HG03045 (cell line): ENCODE measurements at regions not wholly inside any gene's neighbourhood (a gene's known extent, or its start where the extent isn't known, plus 50 kb on each side); places are given as distances from the start of the nearest gene placed in this dataset.
A peak's percentile ranks its signal among the peaks of the same experiment; 100 is the strongest.
"Not testable (repeated sequence)": the region's sequence is repeated elsewhere in the genome, so short reads cannot be mapped to it uniquely, and the experiment has no call there.

Experiments
- ATAC-seq: cut with Tn5 transposase; IDR thresholded peaks from one replicate; pipeline ENCODE4 v1.9.1; 2021; ENCODE audit warnings: mild to moderate bottlenecking, moderate library complexity; ENCODE audit not compliant: unreplicated experiment

DNA sequence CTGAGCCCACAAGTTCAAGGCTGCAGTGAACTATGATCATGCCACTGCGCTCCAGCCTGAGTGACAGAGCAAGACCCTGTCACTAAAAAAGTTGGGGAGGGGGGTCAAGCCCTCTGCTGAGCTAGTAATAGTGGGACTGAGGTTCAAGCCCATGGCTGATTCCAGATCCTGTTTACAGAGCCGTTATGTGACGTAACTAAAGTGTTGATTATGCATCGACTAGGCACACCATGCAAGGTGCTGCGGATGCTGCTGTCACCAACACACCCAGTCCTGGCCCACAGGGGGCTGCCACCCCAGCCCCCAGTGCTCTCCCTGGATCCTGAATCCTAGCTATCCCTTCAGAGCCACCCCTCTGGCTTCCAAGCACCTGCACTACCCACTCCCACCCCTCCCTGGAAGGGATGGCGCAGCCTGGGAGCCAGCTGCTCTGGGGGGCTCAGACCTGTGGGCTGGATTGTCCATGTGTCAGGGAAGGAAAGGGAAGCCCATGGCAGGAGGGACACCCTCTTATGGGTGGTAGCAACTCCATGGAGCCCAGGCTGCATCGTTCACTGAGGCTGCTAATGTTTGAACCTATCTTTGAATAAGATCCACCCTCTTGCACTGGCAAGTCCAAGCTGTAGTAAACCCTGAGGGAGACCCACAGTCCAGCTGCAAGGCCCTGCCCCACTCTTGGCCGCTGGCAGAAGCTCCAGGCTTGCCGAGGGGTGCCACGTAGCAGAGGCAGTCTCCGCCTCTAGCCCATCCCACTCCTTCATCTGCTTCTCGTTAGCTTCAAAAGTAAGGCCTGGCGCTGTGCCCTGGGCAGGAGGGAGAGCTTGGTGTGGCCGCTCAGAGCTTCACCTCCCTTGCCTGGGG lies 95.0 kb downstream of the SNX5 start:
- ATAC-seq, result peak; percentile 45

DNA sequence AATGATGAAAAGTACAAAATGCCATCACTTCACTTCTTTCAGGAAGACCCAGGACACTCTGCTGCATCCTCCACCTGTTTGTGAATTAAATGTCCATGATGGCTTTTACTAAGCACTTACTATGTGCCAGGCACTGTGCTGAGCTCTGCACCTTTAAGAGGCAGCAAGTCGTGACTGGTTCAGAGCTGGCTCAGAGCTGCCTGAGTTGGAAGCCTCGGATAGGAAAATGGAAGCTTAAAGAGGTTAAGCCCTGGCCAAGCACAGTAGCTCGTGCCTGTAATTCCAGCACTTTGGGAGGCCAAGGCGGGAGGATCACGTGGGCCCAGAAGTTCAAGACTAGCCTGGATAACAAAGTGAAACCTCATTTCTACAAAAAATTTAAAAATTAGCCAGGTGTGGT lies 95.6 kb downstream of the SNX5 start:
- ATAC-seq, result no peak

DNA sequence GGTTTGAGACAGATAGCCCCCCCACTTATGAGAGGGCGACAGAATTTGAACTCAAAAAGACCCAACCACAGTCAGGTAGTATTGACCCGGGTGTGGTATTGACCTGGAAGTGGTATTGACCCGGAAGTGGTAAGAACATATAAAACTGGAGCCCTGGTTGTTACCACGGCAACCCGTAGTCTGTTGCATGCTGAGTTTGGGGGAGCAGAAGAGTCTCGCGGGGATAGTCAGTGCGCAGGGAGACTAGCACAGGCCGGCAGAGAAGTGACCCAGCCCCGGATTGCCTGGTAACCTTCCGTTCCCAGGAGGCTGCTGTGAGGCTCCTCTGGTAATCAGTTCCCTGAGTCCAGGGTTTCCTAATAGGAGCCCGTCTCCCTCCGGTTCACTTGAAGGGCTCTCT lies 96.2 kb downstream of the SNX5 start:
- ATAC-seq, result no peak

DNA sequence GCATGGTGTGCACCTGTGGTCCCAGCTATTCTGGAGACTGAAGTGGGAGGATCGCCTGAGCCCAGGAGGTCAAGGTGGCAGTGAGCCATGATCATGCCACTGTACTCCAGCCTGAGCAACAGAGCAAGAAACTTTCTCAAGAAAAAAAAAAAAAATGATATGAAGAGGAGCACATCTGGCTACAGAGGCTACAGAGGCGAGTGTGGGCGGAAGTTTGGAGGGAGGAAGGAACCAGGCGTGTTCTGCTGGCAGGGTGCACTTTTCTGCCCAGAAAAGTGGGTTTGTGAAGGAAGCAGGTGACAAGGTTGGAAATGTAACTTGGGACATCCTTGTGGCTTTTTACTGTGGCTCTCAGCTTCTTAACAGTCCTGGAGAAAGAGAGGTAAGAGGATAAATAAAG lies 96.7 kb downstream of the SNX5 start:
- no peak for ATAC-seq

DNA sequence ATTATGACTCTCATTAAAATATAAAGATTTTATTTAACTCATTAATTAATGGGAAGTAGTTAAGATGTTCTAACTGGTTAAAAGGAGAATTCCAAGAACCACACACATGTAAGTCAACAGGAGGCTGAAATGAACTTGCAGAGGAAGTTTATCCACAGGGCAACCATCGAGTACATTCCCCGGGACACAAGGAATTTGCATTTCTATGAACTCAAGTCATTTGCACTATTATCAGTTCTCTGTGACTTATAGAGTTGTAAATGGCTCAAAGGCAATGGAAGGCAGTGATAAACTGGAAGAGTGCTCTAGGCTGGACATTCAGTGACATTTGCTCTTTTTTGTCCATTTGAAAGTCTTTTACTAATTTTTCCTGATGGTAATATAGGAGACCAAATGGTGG lies 97.4 kb downstream of the SNX5 start:
- ATAC-seq, result no peak

DNA sequence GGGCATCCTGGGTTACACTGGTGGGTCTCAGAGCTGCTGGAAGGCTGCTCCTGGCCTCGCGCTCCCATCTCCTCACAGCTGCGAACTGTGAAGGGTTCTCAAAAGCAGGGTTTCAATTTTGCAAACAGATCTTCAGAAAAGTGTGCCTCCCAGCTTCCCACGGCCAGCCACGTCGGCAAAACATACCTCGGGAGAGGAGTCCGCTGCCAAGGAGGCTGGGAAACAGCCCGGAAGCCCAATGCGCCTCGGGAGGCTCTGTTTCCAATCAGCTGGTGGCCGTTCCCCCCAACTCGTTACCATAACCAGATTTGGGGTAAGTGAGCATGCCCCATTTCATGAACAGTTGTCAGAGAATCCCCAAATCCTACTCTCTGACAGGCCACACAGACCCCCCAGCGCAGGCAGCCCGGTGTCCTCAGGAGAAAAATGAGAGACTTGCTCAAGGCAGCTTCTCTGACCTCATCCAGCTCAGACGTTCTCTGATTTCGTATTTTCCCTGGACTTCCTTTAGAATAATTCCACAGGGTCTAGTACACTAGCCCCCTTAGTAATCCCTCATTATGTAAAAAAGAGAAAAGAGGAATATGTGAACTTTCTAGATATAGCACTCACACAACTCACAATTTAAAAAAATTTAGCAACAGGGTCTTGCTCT lies 98.4 kb downstream of the SNX5 start:
- no peak for ATAC-seq

DNA sequence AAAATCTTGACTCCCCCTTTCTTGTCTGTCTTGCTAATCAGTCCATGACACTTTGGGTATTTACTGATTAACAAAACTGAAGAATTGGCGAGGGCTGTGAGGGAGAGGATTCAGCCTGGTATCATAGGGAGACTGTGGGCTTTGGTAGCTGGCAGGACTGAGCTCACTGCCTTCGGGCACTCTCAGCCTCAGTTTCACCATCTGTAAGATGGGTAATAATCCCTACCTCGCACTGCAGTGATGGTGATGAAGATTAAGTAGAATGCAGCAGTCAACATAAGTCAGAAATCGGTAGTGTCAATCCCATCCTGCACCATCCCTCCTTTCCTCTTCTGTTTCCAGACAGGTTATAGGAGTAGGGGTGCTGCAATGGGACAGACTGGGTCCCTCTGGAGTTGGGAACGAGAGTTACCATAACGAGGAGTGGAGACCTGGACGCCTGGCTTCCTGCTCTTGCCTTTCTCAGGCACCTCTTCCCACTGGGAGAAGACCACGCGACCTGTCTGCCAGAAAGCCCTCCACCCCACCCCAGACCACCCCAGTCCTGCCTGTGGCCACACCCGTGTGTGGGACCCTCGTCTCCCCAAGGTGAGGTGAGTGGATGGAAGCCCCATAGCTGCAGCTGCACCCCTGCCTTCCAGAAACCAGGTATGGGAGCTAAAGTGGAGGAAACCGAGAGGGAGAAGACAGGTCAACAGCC lies 99.1 kb downstream of the SNX5 start:
- ATAC-seq, result no peak

DNA sequence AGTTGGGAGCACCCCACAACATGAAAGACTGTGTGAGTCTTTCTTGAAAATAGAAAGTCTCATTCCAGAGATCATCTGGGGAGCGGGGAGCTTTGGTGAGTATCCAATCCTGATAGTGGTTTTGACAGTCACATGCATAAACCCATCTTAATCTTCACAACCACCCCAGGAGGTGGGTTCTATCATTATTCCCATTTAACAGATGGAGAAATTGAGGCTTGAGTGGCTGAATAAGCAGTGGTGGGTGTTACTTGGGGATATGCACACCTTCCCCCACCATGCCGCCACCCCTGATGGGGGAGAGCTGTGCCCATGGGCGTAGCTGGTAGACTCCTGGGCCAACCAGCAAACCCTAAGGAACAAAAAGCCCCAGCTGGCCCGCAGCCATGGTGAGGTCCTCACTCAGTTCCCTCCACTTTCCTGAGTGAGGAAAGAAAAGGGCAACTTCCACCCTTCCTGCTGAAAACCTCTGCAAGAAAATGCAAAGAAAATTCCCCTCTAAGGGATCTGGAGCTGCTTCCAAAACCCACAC lies 99.8 kb downstream of the SNX5 start:
- no peak for ATAC-seq

DNA sequence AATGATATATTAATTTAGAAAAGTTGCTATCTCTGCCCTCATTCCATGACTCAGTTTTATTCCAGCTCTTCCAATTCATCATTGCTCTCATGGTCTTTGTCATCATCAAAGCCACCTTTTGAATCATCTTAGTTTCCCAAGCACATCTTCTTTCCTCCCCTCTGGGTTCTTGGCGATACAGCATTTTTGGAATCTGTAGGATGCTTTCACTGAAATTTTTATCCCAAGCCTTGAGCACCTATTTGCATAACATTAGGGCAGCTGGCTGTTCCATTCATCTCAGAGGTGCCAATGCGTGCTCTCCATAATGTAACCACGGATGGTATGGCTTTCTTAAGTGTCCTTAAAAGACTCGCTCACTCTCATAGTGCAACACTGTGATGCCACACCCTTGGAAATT lies 100.4 kb downstream of the SNX5 start:
- no peak for ATAC-seq

DNA sequence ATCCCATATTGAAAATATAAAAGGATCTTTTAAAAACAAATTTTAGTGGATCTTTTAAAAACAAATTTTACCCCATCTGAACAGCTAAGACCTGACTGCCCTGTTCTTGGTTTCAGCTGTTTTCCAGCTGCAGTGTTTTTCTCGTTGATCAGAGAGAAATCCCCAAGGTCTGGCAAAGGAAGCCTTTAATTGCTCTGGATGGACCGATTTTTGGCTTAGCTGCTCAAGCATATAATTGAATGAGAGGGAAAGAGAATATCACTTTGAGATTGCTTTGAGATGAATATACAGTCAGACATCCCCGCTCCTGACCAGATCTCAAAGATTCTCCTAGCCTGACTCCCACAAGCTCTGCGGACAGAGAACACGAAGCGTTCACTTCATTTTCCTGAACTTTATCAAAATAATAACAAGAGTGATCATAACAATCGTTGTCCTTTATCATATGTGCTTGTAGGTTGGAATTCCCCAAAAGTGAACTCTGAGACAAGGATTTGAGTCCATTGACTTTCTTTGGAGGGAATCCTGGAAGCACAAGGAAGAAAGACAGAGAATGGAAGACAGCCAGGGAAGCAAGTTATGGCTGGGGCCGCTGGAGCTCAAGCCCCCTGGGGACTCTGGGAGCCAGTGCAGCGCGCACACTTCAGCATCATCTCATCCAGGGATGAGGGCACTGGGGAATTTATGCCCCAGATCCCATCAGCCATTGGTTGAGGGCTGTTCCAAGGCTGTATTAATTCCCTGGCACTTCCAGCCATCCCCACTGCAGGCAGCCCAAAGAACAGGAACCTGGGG lies 101.3 kb downstream of the SNX5 start:
- ATAC-seq, result no peak

DNA sequence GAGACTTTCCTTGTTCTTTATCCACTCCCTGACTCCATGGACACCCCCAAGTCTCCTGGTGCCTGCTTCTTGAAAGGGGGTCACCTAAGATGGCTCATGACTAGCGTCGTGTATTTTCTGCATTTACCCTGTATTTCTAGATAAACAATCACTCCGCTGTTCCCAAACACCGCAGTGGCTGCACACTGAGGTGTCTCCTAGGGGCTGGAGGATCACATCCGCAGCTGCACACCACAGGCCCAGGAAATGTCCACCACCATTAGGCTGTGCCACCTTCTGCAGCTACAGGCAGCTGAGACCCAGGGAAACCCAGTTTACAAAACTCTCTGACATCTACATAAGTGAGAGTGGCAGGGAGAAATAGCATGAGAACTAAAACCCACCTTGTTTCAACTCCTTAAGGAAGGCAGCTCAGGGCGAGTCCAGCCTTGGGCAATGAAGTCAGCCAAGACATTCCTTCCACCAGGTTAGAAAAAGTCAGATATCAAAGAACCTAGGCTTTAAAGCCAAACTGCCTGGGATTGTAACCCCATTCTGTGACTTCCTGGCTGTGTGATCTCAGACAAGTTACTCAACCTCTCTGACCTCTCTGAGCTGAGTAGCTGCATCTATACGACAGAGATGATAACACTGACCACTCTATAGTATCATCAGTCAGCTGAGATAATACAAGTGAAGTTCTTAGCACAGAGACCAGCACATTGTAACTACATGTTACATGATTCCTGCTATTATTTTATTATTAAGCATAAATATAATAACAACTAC lies 102.2 kb downstream of the SNX5 start:
- no peak for ATAC-seq

DNA sequence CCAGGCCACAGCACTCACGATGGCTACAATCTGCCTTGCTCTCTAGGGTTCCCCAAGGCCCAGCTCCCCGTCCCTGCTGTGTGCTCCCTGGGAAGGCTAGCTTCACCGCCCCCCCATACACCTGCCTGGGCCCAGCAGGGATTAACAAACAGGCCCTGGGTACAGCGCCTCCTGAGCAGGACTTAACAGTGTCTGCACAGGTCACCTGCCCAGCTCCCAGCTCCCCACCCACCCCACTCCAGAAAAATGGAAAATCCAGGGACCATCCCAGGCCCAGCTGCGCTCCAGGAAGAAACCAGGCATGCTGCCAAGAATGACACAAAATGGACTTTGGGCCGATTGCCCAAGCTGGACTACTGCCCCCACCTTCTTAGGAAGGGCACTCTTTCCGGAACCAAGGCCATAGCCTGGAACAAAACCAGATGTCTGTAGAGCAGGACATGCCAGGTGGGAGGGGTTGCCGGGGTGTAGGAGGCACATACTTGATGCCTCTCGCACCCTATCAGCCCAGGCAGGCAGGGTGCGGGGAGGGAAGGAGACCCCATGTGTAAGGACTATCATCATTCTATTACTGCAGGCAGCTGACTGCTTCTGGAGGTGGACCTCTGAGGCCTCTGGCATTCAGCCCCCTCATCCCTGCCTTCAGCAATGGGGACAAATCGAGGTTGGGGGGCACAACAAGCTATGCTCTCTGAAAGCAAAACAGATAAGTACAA lies 104.9 kb downstream of the SNX5 start:
- ATAC-seq, result no peak

DNA sequence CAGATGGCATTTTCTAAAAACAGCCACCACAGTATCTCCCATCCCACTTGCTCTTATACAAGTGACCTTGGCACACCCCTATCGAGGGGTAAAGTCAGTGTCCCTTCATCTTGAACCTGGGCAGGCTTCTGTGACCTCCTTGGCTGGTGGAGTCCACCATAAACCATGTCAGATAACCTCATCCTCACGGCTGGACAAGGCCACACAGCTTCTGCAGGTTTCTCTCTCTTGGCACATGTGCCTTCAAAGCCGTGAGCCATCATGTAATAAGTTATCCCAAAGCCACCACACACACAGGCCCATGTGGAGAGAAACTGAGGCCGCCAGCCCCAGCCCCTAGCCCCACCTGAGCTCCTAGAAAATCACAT lies 105.4 kb downstream of the SNX5 start:
- ATAC-seq, result no peak

DNA sequence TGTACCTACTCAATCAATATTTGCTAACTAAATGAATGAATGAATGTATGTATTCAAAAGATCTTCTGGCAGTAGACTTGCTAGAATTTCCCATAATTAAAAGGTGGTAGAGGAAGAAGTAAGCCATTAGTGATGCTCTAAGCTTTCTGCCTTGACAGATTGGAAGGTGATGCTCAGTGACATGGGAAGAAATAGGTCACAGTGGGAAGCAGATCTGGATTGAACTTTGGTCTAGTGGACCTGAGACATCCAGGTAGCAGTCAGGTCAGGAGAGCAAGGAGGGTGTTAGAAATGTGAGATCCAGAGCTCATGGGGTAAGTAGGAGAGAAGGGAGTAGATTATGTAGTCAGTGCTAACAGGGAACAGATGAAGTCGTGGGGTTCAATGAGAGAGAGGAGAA lies 106.4 kb downstream of the SNX5 start:
- ATAC-seq, result no peak

DNA sequence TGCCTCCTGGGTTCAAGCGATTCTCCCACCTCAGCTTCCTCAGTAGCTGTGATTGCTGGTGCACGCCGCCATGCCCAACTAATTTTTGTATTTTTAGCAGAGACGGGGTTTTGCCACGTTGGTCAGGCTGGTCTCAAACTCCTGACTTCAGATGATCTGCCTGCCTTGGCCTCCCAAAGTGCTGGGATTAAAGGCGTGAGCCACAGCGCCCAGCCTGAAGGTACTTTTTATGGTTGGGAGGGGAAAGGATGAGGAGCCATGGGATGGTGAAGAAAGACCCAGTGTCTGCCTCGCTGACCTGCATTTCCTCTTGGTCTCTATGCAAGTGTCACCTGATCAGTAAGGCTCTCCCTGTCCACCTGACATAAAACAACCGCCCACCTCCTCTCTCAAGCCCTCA lies 107.0 kb downstream of the SNX5 start:
- not testable (repeated sequence) for ATAC-seq

DNA sequence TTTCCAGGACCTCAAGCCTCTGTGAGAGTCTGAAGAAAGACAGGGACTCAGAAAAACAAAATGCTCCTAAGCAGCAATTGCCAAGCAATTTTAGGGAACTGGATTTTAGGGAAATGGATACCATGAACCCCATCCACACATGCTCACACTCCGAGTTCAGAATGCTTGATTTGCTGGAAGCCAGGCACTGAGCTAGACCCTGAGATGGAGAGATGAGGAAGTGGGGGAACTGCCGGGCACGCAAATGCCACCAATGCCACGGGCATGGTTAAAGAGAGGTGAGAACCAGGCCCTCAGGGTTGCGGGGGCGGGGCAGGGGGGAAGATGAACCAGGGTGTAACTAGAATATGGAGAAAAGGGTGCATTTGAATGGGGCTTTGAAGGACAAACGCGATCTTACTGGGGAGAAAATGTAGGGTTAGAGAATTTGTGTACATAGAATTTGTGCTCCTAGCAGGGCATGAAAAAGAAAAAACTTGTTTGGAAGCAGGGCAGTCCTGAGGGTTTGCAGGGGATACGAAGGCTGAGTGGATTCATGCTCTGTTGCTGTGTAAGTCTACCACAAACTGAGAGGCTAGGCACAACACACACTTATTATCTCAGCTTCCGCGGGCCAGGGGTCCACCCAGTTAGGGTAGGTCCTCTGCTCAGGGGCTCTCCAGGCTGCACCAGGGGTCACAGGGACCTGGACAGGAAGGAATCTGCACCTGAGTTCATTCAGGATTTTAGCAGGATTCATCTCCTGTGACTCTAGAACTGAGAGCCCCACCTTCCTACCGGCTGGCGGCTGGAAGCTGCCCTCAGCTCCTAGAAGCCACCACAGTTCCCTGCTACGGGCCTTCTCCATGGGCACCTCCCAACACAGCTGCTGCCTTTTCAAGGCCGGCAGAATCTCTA lies 108.0 kb downstream of the SNX5 start:
- no peak for ATAC-seq

DNA sequence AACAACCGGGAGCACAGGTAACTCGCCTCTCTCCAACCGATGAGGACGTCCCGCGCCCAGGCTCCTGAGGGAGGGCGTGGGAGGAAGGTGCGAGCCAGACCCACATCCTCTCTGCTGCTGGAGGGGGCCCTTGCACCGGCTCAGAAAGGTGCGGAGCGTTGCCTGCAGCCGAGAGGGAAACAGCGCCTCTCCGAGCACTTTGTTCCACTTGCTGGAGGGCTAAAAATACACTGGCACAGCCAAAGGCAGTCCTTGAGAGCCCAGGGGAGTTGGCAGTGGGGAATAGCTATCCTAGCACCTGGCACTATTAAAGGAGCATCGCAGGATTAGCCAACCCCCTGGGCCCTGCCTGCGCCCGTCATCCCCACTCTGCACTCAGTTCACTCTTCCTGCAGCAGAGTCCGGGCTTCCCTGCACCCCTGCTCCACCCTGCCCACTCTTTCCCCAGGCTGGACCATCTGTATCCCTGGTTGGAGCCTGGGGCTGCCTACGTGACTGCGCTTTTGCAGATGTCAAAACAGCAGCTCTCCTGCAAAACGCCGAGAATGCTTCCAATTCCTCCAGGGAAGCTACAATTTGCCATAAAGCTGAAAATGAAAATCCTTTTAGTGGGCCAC lies 108.9 kb downstream of the SNX5 start:
- ATAC-seq, result no peak

DNA sequence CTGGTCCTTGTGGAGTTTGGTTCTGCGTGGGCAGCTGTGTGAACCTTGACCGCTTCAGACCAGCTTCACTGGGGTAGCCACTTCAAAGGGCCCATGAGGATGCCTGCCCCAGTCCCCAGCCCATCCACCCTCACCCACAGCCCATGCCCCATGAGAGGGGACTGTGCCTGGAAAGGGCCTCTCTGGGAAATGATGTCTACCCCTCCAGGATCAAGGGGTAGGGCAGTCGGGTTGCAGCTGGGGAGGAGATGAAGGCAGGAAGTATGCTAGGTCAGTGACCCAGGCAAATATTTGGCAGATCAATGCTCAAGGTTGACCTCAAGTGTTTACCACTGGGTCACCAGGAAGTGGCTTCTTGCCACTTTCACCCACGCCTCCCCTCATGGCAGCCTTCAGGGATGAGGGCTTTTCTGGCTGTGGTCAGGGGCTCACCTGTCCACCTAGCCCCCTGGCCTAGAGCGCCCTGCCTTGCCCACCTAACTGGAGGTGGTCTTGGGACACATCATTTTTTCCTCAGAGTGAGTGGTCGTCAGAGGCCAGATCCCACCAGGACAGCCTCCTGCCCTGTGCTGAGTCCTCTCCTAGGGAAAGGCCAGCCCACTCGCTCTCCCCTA lies 109.5 kb downstream of the SNX5 start:
- no peak for ATAC-seq
